ENCODE measurements at regions not wholly inside any gene's neighbourhood (a gene's known extent, or its start where the extent isn't known, plus 50 kb on each side); places are given as distances from the start of the nearest gene placed in this dataset.
"Not testable (repeated sequence)": the region's sequence is repeated elsewhere in the genome, so short reads cannot be mapped to it uniquely, and the experiment has no call there.

- no peaks in the 10 kb centered on the region for H3K36me3 ChIP-seq (ENCODE audit: control insufficient read depth in 2 of 2, insufficient read depth in 2 of 2, low read length in 1 of 2)
- H3K9me3 ChIP-seq (ENCODE audit: control insufficient read depth in 2 of 2, insufficient read depth in 1 of 2, low read depth in 1 of 2, low read length in 1 of 2): no peaks in the 10 kb centered on the region
- no peak overlapping the region for H3K4me3 ChIP-seq (ENCODE audit: low read depth in 1 of 2, low read length in 2 of 2)
- H3K27ac ChIP-seq (ENCODE audit: low read depth in 2 of 2, low read length in 1 of 2): no peak overlapping the region
- no peaks in the 10 kb centered on the region for H3K27me3 ChIP-seq (ENCODE audit: control insufficient read depth in 1 of 2, insufficient read depth in 2 of 2, low read length in 2 of 2)
- no peaks in the 10 kb centered on the region for H3K4me1 ChIP-seq (ENCODE audit: control insufficient read depth in 2 of 2, insufficient read depth in 2 of 2, low read length in 1 of 2)
- 78 to 81% methylated on average over 6 of the region's 6 CpGs for WGBS, 2 donors
Observed at GRCh38 chr5:18799482-18800128, 1165.3 kb downstream of the TAF11L14 start.

GRCh38 chr5:18800293-18801025 lies 1166.2 kb downstream of the TAF11L14 start:
- Histone ChIP-seq H3K36me3 (ENCODE audit: control insufficient read depth in 2 of 2, insufficient read depth in 2 of 2, low read length in 1 of 2) (no peaks in the 10 kb centered on the region), H3K4me1 (ENCODE audit: control insufficient read depth in 2 of 2, insufficient read depth in 2 of 2, low read length in 1 of 2) (no peaks in the 10 kb centered on the region), H3K4me3 (ENCODE audit: low read depth in 1 of 2, low read length in 2 of 2) (no peak overlapping the region), H3K27ac (ENCODE audit: low read depth in 2 of 2, low read length in 1 of 2) (no peak overlapping the region), H3K27me3 (ENCODE audit: control insufficient read depth in 1 of 2, insufficient read depth in 2 of 2, low read length in 2 of 2) (no peaks in the 10 kb centered on the region), H3K9me3 (ENCODE audit: control insufficient read depth in 2 of 2, insufficient read depth in 1 of 2, low read depth in 1 of 2, low read length in 1 of 2) (no peaks in the 10 kb centered on the region)
- WGBS, 2 donors: 83 to 89% methylated on average over 19 of the region's 19 CpGs

GRCh38 chr5:18801413-18801812 lies 1167.2 kb downstream of the TAF11L14 start:
- not testable (repeated sequence) for H3K27ac ChIP-seq (ENCODE audit: low read depth in 2 of 2, low read length in 1 of 2); H3K9me3 ChIP-seq (ENCODE audit: control insufficient read depth in 2 of 2, insufficient read depth in 1 of 2, low read depth in 1 of 2, low read length in 1 of 2); H3K36me3 ChIP-seq (ENCODE audit: control insufficient read depth in 2 of 2, insufficient read depth in 2 of 2, low read length in 1 of 2); H3K4me1 ChIP-seq (ENCODE audit: control insufficient read depth in 2 of 2, insufficient read depth in 2 of 2, low read length in 1 of 2); H3K27me3 ChIP-seq (ENCODE audit: control insufficient read depth in 1 of 2, insufficient read depth in 2 of 2, low read length in 2 of 2); H3K4me3 ChIP-seq (ENCODE audit: low read depth in 1 of 2, low read length in 2 of 2)
- WGBS, 2 donors: 62 to 73% methylated on average over 3 of the region's 3 CpGs

- Histone ChIP-seq H3K9me3 (ENCODE audit: control insufficient read depth in 2 of 2, insufficient read depth in 1 of 2, low read depth in 1 of 2, low read length in 1 of 2) (no peaks in the 10 kb centered on the region), H3K27ac (ENCODE audit: low read depth in 2 of 2, low read length in 1 of 2) (no peak overlapping the region), H3K27me3 (ENCODE audit: control insufficient read depth in 1 of 2, insufficient read depth in 2 of 2, low read length in 2 of 2) (no peaks in the 10 kb centered on the region), H3K4me1 (ENCODE audit: control insufficient read depth in 2 of 2, insufficient read depth in 2 of 2, low read length in 1 of 2) (no peaks in the 10 kb centered on the region), H3K4me3 (ENCODE audit: low read depth in 1 of 2, low read length in 2 of 2) (no peak overlapping the region), H3K36me3 (ENCODE audit: control insufficient read depth in 2 of 2, insufficient read depth in 2 of 2, low read length in 1 of 2) (no peaks in the 10 kb centered on the region)
- 73 to 75% methylated on average over 2 of the region's 2 CpGs for WGBS, 2 donors
Observed at GRCh38 chr5:18802336-18802735, 1168.1 kb downstream of the TAF11L14 start.

- no peaks in the 10 kb centered on the region for H3K9me3 ChIP-seq (ENCODE audit: control insufficient read depth in 2 of 2, insufficient read depth in 1 of 2, low read depth in 1 of 2, low read length in 1 of 2)
- no peak overlapping the region for H3K27ac ChIP-seq (ENCODE audit: low read depth in 2 of 2, low read length in 1 of 2)
- no peaks in the 10 kb centered on the region for H3K36me3 ChIP-seq (ENCODE audit: control insufficient read depth in 2 of 2, insufficient read depth in 2 of 2, low read length in 1 of 2)
- no peak overlapping the region for H3K4me3 ChIP-seq (ENCODE audit: low read depth in 1 of 2, low read length in 2 of 2)
- no peaks in the 10 kb centered on the region for H3K4me1 ChIP-seq (ENCODE audit: control insufficient read depth in 2 of 2, insufficient read depth in 2 of 2, low read length in 1 of 2)
- 48 to 58% methylated on average over 2 of the region's 2 CpGs for whole genome bisulfite sequencing, 2 donors
- no peaks in the 10 kb centered on the region for H3K27me3 ChIP-seq (ENCODE audit: control insufficient read depth in 1 of 2, insufficient read depth in 2 of 2, low read length in 2 of 2)
Observed at GRCh38 chr5:18805376-18805775, 1171.1 kb downstream of the TAF11L14 start.

GRCh38 chr5:18807256-18808149 lies 1173.2 kb downstream of the TAF11L14 start:
- Histone ChIP-seq H3K9me3 (ENCODE audit: control insufficient read depth in 2 of 2, insufficient read depth in 1 of 2, low read depth in 1 of 2, low read length in 1 of 2) (no peaks in the 10 kb centered on the region), H3K4me1 (ENCODE audit: control insufficient read depth in 2 of 2, insufficient read depth in 2 of 2, low read length in 1 of 2) (no peaks in the 10 kb centered on the region), H3K27ac (ENCODE audit: low read depth in 2 of 2, low read length in 1 of 2) (no peak overlapping the region), H3K27me3 (ENCODE audit: control insufficient read depth in 1 of 2, insufficient read depth in 2 of 2, low read length in 2 of 2) (no peaks in the 10 kb centered on the region), H3K36me3 (ENCODE audit: control insufficient read depth in 2 of 2, insufficient read depth in 2 of 2, low read length in 1 of 2) (no peaks in the 10 kb centered on the region), H3K4me3 (ENCODE audit: low read depth in 1 of 2, low read length in 2 of 2) (no peak overlapping the region)
- WGBS, 2 donors: 74 to 78% methylated on average over 10 of the region's 10 CpGs

- Histone ChIP-seq H3K27me3 (ENCODE audit: control insufficient read depth in 1 of 2, insufficient read depth in 2 of 2, low read length in 2 of 2) (no peaks in the 10 kb centered on the region), H3K27ac (ENCODE audit: low read depth in 2 of 2, low read length in 1 of 2) (no peak overlapping the region), H3K36me3 (ENCODE audit: control insufficient read depth in 2 of 2, insufficient read depth in 2 of 2, low read length in 1 of 2) (no peaks in the 10 kb centered on the region), H3K4me1 (ENCODE audit: control insufficient read depth in 2 of 2, insufficient read depth in 2 of 2, low read length in 1 of 2) (no peaks in the 10 kb centered on the region), H3K4me3 (ENCODE audit: low read depth in 1 of 2, low read length in 2 of 2) (no peak overlapping the region), H3K9me3 (ENCODE audit: control insufficient read depth in 2 of 2, insufficient read depth in 1 of 2, low read depth in 1 of 2, low read length in 1 of 2) (peaks cover 0 to 2% of the 10 kb centered on the region in 2 donors)
- 49 to 67% methylated on average over 4 of the region's 4 CpGs for WGBS, 2 donors
Observed at GRCh38 chr5:18811661-18812060, 1176.3 kb downstream of the CDH18 start.

GRCh38 chr5:18828351-18828750 lies 1159.6 kb downstream of the CDH18 start:
- H3K27me3 ChIP-seq (ENCODE audit: control insufficient read depth in 1 of 2, insufficient read depth in 2 of 2, low read length in 2 of 2): no peaks in the 10 kb centered on the region
- H3K36me3 ChIP-seq (ENCODE audit: control insufficient read depth in 2 of 2, insufficient read depth in 2 of 2, low read length in 1 of 2): no peaks in the 10 kb centered on the region
- no peaks in the 10 kb centered on the region for H3K9me3 ChIP-seq (ENCODE audit: control insufficient read depth in 2 of 2, insufficient read depth in 1 of 2, low read depth in 1 of 2, low read length in 1 of 2)
- H3K4me3 ChIP-seq (ENCODE audit: low read depth in 1 of 2, low read length in 2 of 2): no peak overlapping the region
- no peaks in the 10 kb centered on the region for H3K4me1 ChIP-seq (ENCODE audit: control insufficient read depth in 2 of 2, insufficient read depth in 2 of 2, low read length in 1 of 2)
- H3K27ac ChIP-seq (ENCODE audit: low read depth in 2 of 2, low read length in 1 of 2): no peak overlapping the region
- 93 to 100% methylated on average over 1 of the region's 1 CpG for WGBS, 2 donors

GRCh38 chr5:18829539-18829938 lies 1158.5 kb downstream of the CDH18 start:
- WGBS, 2 donors: 87 to 93% methylated on average over 3 of the region's 3 CpGs
- Histone ChIP-seq H3K27me3 (ENCODE audit: control insufficient read depth in 1 of 2, insufficient read depth in 2 of 2, low read length in 2 of 2) (no peaks in the 10 kb centered on the region), H3K9me3 (ENCODE audit: control insufficient read depth in 2 of 2, insufficient read depth in 1 of 2, low read depth in 1 of 2, low read length in 1 of 2) (no peaks in the 10 kb centered on the region)

More at GRCh38 chr5:18829539-18829938, 1158.5 kb downstream of the CDH18 start:
- H3K4me1 ChIP-seq (ENCODE audit: control insufficient read depth in 2 of 2, insufficient read depth in 2 of 2, low read length in 1 of 2): no peaks in the 10 kb centered on the region
- no peak overlapping the region for H3K4me3 ChIP-seq (ENCODE audit: low read depth in 1 of 2, low read length in 2 of 2)
- H3K36me3 ChIP-seq (ENCODE audit: control insufficient read depth in 2 of 2, insufficient read depth in 2 of 2, low read length in 1 of 2): no peaks in the 10 kb centered on the region
- H3K27ac ChIP-seq (ENCODE audit: low read depth in 2 of 2, low read length in 1 of 2): no peak overlapping the region

All from esophagus (tissue), 2 donors.